ENCODE measurements at regions not wholly inside any gene's neighbourhood (a gene's known extent, or its start where the extent isn't known, plus 50 kb on each side); places are given as distances from the start of the nearest gene placed in this dataset.

DNA sequence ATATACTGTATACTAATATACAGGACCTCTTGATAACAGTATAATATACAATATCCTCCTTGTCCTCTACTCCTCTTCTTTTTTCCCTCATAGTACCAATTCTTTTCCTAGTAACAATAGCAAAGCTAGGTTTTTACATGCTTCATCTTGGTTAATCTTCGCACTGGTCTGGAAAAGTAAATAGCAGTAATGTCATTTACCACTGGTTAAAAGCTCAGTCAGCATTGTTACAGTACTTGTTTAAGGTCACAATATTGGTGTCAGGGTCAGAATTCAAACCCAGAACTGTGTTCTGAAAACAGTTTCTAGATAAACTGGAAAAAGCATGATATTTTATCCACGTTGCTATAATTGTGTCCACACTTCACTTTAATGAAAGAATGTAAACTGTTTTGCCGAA, 692.4 kb upstream of the CDH6 start (continued):
- TF ChIP-seq, protein P1, sequence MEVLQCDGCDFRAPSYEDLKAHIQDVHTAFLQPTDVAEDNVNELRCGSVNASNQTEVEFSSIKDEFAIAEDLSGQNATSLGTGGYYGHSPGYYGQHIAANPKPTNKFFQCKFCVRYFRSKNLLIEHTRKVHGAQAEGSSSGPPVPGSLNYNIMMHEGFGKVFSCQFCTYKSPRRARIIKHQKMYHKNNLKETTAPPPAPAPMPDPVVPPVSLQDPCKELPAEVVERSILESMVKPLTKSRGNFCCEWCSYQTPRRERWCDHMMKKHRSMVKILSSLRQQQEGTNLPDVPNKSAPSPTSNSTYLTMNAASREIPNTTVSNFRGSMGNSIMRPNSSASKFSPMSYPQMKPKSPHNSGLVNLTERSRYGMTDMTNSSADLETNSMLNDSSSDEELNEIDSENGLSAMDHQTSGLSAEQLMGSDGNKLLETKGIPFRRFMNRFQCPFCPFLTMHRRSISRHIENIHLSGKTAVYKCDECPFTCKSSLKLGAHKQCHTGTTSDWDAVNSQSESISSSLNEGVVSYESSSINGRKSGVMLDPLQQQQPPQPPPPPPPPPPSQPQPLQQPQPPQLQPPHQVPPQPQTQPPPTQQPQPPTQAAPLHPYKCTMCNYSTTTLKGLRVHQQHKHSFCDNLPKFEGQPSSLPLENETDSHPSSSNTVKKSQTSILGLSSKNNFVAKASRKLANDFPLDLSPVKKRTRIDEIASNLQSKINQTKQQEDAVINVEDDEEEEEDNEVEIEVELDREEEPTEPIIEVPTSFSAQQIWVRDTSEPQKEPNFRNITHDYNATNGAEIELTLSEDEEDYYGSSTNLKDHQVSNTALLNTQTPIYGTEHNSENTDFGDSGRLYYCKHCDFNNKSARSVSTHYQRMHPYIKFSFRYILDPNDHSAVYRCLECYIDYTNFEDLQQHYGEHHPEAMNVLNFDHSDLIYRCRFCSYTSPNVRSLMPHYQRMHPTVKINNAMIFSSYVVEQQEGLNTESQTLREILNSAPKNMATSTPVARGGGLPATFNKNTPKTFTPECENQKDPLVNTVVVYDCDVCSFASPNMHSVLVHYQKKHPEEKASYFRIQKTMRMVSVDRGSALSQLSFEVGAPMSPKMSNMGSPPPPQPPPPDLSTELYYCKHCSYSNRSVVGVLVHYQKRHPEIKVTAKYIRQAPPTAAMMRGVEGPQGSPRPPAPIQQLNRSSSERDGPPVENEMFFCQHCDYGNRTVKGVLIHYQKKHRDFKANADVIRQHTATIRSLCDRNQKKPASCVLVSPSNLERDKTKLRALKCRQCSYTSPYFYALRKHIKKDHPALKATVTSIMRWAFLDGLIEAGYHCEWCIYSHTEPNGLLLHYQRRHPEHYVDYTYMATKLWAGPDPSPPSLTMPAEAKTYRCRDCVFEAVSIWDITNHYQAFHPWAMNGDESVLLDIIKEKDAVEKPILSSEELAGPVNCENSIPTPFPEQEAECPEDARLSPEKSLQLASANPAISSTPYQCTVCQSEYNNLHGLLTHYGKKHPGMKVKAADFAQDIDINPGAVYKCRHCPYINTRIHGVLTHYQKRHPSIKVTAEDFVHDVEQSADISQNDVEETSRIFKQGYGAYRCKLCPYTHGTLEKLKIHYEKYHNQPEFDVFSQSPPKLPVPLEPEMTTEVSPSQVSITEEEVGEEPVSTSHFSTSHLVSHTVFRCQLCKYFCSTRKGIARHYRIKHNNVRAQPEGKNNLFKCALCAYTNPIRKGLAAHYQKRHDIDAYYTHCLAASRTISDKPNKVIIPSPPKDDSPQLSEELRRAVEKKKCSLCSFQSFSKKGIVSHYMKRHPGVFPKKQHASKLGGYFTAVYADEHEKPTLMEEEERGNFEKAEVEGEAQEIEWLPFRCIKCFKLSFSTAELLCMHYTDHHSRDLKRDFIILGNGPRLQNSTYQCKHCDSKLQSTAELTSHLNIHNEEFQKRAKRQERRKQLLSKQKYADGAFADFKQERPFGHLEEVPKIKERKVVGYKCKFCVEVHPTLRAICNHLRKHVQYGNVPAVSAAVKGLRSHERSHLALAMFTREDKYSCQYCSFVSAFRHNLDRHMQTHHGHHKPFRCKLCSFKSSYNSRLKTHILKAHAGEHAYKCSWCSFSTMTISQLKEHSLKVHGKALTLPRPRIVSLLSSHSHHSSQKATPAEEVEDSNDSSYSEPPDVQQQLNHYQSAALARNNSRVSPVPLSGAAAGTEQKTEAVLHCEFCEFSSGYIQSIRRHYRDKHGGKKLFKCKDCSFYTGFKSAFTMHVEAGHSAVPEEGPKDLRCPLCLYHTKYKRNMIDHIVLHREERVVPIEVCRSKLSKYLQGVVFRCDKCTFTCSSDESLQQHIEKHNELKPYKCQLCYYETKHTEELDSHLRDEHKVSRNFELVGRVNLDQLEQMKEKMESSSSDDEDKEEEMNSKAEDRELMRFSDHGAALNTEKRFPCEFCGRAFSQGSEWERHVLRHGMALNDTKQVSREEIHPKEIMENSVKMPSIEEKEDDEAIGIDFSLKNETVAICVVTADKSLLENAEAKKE (CRISPR knock-in tag; IDR thresholded peaks at IDR 0.05): no peak

DNA sequence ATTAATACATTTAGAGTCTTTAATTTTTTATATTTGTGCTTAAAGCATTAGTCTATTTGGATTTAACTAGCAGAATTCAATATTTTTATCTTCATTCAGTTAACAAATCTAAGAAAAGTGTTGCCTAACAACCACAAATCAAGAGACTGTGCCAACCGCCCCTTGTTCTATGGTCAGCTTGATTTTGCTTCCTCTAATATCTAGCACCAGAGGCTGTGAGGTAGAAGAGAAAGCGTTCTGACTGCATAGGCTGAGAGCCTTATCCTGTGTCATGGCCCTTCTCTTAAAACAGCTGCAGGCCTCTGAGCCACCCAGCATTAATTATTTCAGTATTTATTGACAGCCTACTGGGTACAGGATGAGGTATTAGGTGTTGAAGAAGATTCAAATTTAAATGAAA, 693.0 kb upstream of the CDH6 start:
- no peaks in the 10 kb centered on the region for H4K20me1 ChIP-seq (replicated peaks; ENCODE audit: insufficient read depth)
- H3K36me3 ChIP-seq (ENCODE audit: insufficient read depth): no peaks in the 10 kb centered on the region
- no peak for ATAC-seq
- no peak overlapping the region for H3K4me3 ChIP-seq
- DNase-seq (ENCODE audit: low spot score): no peak
- H3K27me3 ChIP-seq (ENCODE audit: insufficient read depth): no peaks in the 10 kb centered on the region
- no peaks in the 10 kb centered on the region for H3K79me2 ChIP-seq (replicated peaks; ENCODE audit: insufficient read depth)
- 0 out of 2 replicates have a peak, but pooled peaks cover 3% of the 10 kb centered on the region for H3K9me2 ChIP-seq (ENCODE audit: insufficient read depth)
- H3K27ac Mint-ChIP-seq: no peak overlapping the region
- H3K4me3 Mint-ChIP-seq: no peak overlapping the region
- peaks cover 7% of the 10 kb centered on the region; the same call in 2 of the 3 replicates for H3K4me1 Mint-ChIP-seq
- H3K4me1 ChIP-seq (ENCODE audit: insufficient read depth): no peaks in the 10 kb centered on the region; the same call in none of the 2 replicates
- TF ChIP-seq ZNF114 (CRISPR knock-in tag; IDR thresholded peaks at IDR 0.05) (no peak), EZH2 (IDR thresholded peaks at IDR 0.05; ENCODE audit: low read depth, unreplicated experiment) (no peak), ZNF331 (CRISPR knock-in tag; IDR thresholded peaks at IDR 0.05; ENCODE audit: low read depth) (no peak)
- TF ChIP-seq, protein P2, sequence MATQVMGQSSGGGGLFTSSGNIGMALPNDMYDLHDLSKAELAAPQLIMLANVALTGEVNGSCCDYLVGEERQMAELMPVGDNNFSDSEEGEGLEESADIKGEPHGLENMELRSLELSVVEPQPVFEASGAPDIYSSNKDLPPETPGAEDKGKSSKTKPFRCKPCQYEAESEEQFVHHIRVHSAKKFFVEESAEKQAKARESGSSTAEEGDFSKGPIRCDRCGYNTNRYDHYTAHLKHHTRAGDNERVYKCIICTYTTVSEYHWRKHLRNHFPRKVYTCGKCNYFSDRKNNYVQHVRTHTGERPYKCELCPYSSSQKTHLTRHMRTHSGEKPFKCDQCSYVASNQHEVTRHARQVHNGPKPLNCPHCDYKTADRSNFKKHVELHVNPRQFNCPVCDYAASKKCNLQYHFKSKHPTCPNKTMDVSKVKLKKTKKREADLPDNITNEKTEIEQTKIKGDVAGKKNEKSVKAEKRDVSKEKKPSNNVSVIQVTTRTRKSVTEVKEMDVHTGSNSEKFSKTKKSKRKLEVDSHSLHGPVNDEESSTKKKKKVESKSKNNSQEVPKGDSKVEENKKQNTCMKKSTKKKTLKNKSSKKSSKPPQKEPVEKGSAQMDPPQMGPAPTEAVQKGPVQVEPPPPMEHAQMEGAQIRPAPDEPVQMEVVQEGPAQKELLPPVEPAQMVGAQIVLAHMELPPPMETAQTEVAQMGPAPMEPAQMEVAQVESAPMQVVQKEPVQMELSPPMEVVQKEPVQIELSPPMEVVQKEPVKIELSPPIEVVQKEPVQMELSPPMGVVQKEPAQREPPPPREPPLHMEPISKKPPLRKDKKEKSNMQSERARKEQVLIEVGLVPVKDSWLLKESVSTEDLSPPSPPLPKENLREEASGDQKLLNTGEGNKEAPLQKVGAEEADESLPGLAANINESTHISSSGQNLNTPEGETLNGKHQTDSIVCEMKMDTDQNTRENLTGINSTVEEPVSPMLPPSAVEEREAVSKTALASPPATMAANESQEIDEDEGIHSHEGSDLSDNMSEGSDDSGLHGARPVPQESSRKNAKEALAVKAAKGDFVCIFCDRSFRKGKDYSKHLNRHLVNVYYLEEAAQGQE (IDR thresholded peaks at IDR 0.05; ENCODE audit: unreplicated experiment): no peak
- H3K36me3 Mint-ChIP-seq (ENCODE audit: low read depth): no peaks in the 10 kb centered on the region
- no peaks in the 10 kb centered on the region for H3F3A ChIP-seq (replicated peaks; ENCODE audit: low read depth)
- H3K27ac ChIP-seq (ENCODE audit: low read depth): no peak overlapping the region
- H3K27me3 Mint-ChIP-seq (ENCODE audit: insufficient read depth, low read depth, poor library complexity): no peaks in the 10 kb centered on the region
- no peaks in the 10 kb centered on the region; the same call in 1 of the 3 replicates for H3K9me3 Mint-ChIP-seq
- H2AFZ ChIP-seq: no peak overlapping the region
- no peak overlapping the region for H3K4me2 ChIP-seq

Measured in GM23338 (cell line).